MM.1S (cell line): ENCODE measurements at regions not wholly inside any gene's neighbourhood (a gene's known extent, or its start where the extent isn't known, plus 50 kb on each side); places are given as distances from the start of the nearest gene placed in this dataset.

Experiments
- EZH2 ChIP-seq: fragments of 300-600 bp; sonication (generic); optimal IDR thresholded peaks from 2 replicates; pipeline ENCODE3; 2017; ENCODE audit warnings: low read depth, mild to moderate bottlenecking, antibody characterized with exemption, low read length, mixed read lengths
- TF ChIP-seq, protein P1 (sequence below): fragments of 300-600 bp; sonication (generic); IDR thresholded peaks from 2 replicates; pipeline ENCODE4 v1.5.1; 2016; ENCODE audit warnings: antibody characterized with exemption, low read length, mixed read lengths

DNA sequence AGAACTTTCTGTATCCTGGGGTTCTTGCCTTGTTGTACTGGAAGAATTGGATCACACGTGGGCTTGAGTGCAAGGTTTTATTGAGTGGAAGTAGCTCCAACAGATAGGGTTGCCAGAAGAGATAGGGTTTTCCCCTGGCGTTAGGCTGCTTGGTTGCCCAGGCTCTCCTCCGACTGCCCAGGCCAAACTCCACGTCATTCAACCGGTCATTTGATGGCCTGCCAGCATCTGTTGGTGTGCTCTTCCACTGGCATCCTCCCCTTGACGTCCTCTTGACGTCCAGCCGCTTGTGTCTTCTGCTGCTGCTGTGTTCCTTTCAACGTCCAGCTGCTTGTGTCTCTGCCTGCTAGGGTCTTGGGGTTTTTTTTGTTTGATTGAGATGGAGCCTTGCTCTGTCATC is 111.2 kb upstream of the XIST start:
- TF ChIP-seq, protein P1, sequence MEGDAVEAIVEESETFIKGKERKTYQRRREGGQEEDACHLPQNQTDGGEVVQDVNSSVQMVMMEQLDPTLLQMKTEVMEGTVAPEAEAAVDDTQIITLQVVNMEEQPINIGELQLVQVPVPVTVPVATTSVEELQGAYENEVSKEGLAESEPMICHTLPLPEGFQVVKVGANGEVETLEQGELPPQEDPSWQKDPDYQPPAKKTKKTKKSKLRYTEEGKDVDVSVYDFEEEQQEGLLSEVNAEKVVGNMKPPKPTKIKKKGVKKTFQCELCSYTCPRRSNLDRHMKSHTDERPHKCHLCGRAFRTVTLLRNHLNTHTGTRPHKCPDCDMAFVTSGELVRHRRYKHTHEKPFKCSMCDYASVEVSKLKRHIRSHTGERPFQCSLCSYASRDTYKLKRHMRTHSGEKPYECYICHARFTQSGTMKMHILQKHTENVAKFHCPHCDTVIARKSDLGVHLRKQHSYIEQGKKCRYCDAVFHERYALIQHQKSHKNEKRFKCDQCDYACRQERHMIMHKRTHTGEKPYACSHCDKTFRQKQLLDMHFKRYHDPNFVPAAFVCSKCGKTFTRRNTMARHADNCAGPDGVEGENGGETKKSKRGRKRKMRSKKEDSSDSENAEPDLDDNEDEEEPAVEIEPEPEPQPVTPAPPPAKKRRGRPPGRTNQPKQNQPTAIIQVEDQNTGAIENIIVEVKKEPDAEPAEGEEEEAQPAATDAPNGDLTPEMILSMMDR: no peak
- TF ChIP-seq EZH2: no peak
